Upper lobe of left lung (tissue), 6 donors: ENCODE measurements at regions not wholly inside any gene's neighbourhood (a gene's known extent, or its start where the extent isn't known, plus 50 kb on each side); places are given as distances from the start of the nearest gene placed in this dataset.

Source experiments
- ATAC-seq, 2 donors: fragments of 200-7000 bp; cut with Tn5 transposase; one replicate each; pipeline ENCODE4 v1.9.1; 2022; ENCODE audit warnings: mild to moderate bottlenecking in 2 of 2, moderate library complexity in 2 of 2; ENCODE audit not compliant: low FRiP score in 2 of 2
- DNase-seq, 2 donors: peaks; one replicate each; pipeline ENCODE4 v3.0.0-alpha.2; 2019 to 2020
- H3K27ac ChIP-seq, 4 donors: fragments of 200-600 bp; sonication (generic); one replicate each; pipeline ENCODE4 v1.5.1; 2016 to 2019
- H3K27me3 ChIP-seq, 4 donors: fragments of 200-600 bp; sonication (generic); one replicate each; pipeline ENCODE4 v1.5.1; 2017 to 2019
- H3K36me3 ChIP-seq, 4 donors: fragments of 200-600 bp; sonication (generic); one replicate each; pipeline ENCODE4 v1.5.1; 2016 to 2019
- H3K4me1 ChIP-seq, 4 donors: fragments of 200-600 bp; sonication (generic); one replicate each; pipeline ENCODE4 v1.5.1; 2018 to 2019
- H3K4me3 ChIP-seq, 4 donors: fragments of 200-600 bp; sonication (generic); one replicate each; pipeline ENCODE4 v1.5.1; 2017 to 2019; ENCODE audit warnings: mild to moderate bottlenecking in 2 of 4, moderate library complexity in 1 of 4
- H3K9me3 ChIP-seq, 4 donors: fragments of 200-600 bp; sonication (generic); one replicate each; pipeline ENCODE4 v1.5.1; 2018 to 2019
- EP300 ChIP-seq, 4 donors: sonication (generic); formaldehyde crosslinking; IDR thresholded peaks; one replicate each; pipeline ENCODE4 v1.5.1; 2017; ENCODE audit warnings: antibody characterized with exemption in 4 of 4, control low read depth in 2 of 4
- POLR2A ChIP-seq, 4 donors: fragments of 450-650 bp; IDR thresholded peaks; one replicate each; pipeline ENCODE4 v1.5.1; 2016 to 2017; ENCODE audit warnings: antibody characterized with exemption in 4 of 4, mild to moderate bottlenecking in 2 of 4
- POLR2AphosphoS5 ChIP-seq, 2 donors: sonication (generic); formaldehyde crosslinking; IDR thresholded peaks; one replicate each; pipeline ENCODE4 v1.5.1; 2017; ENCODE audit warnings: antibody characterized with exemption in 2 of 2
- WGBS, 2 donors: methylation state at CpG; one replicate each; pipeline ENCODE4 v1.1.5; 2017 to 2018; 5-methylcytosine and 5-hydroxymethylcytosine counted together
- TF ChIP-seq, protein P1 (sequence below), 6 experiments: fragments of 450-650 bp in 4 of 6; fragments of 200-600 bp in 2 of 6; sonication (generic) in 2 of 6; IDR thresholded peaks; one replicate each; pipeline ENCODE4 v1.5.1; 2016 to 2019; ENCODE audit warnings: antibody characterized with exemption in 6 of 6
- donor health status: DM: no; HTN: no; CAD: no; lungs with moderate emphysema.
- donor health status: DM: no; HTN: yes; CAD: no; lungs with severe emphysema.

DNA sequence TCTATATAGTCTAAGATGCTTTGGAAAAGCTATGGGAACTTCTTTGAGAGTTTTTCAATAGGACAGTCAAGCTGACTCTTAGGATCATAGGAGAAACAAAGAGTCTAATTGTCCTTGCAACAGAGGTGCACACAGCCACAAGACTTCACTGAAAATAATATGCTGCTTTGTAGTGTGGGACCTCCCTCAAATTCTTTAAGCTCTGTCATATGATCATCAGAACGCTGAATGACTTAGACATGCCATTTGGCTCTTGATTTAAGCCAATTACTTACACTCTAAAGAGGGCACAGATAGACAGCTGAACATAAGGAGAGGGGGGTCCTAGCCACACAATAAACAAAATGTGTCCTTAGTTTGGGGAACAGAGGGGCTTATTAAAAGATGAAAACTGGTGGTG, 818.7 kb upstream of the GJE1 start:
- no peak overlapping the region for H3K4me3 ChIP-seq
- no peak overlapping the region for H3K27ac ChIP-seq
- peaks cover 0 to 3% (median 0%) of the 10 kb centered on the region in 4 donors for H3K9me3 ChIP-seq
- H3K4me1 ChIP-seq = no peaks in the 10 kb centered on the region
- H3K36me3 ChIP-seq = no peaks in the 10 kb centered on the region
- no peaks in the 10 kb centered on the region for H3K27me3 ChIP-seq
- ATAC-seq (no peak), DNase-seq (no peak)
- TF ChIP-seq EP300 (IDR thresholded peaks at IDR 0.05) (no peak), POLR2A (IDR thresholded peaks at IDR 0.05) (no peak), POLR2AphosphoS5 (IDR thresholded peaks at IDR 0.05) (no peak)
- TF ChIP-seq, protein P1, sequence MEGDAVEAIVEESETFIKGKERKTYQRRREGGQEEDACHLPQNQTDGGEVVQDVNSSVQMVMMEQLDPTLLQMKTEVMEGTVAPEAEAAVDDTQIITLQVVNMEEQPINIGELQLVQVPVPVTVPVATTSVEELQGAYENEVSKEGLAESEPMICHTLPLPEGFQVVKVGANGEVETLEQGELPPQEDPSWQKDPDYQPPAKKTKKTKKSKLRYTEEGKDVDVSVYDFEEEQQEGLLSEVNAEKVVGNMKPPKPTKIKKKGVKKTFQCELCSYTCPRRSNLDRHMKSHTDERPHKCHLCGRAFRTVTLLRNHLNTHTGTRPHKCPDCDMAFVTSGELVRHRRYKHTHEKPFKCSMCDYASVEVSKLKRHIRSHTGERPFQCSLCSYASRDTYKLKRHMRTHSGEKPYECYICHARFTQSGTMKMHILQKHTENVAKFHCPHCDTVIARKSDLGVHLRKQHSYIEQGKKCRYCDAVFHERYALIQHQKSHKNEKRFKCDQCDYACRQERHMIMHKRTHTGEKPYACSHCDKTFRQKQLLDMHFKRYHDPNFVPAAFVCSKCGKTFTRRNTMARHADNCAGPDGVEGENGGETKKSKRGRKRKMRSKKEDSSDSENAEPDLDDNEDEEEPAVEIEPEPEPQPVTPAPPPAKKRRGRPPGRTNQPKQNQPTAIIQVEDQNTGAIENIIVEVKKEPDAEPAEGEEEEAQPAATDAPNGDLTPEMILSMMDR (IDR thresholded peaks at IDR 0.05) = no peak
- WGBS, 2 donors = 81 to 88% methylated on average over 1 of the region's 1 CpG

DNA sequence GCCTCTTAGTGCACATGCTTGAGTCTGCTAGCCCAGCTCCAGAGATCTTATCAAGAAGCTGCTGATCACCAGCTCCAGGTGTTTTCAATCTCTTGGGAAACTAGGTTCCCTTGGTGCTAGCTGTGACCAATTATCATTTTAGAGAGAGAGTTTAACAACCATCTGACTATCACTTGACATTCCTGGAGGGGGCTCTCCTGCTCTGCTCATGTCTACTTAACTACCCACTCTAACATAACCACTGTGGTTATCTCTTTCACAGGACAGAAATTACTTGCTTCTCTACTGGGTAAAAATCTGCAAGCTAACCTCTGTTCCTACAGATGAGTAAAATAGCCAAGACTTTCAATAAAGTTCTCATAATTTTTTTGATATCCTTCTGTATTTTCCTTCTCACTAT, 823.4 kb upstream of the GJE1 start:
- no peak for ATAC-seq
- no peak for DNase-seq

DNA sequence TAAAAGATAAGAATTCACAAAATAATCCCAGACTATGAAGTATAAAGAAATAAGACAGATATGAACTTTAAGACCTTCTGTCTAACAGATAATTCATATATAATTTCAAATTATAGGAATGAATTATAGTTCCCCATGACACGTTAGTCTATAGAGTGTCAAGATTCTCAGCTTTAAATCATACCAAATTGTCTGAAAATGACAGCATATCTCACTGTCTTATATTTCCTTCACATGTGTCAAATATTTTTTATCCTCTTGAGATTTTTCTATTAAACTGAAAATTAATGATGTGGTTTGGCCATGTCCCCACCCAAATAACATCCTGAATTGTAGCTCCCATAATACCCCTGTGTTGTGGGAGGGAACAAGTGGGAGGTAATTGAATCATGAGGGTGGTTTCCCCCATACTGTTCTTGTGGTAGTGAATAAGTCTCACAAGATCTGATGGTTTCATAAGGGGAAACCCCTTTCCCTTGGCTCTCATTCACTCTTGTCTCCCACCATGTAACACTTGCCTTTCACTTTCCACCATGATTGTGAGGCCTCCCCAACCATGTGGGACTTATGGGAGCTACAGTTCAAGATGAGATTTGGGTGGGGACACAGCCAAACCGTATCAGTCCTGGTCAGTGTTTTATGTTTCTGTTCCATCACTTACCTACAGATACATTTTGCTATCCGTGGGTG, 825.3 kb upstream of the GJE1 start:
- ATAC-seq = no peak
- 78 to 82% methylated on average over 3 of the region's 3 CpGs for WGBS, 2 donors
- H3K27ac ChIP-seq = no peak overlapping the region
- H3K4me1 ChIP-seq = no peaks in the 10 kb centered on the region
- TF ChIP-seq POLR2AphosphoS5 (IDR thresholded peaks at IDR 0.05) (no peak), POLR2A (IDR thresholded peaks at IDR 0.05) (no peak), EP300 (IDR thresholded peaks at IDR 0.05) (no peak)
- TF ChIP-seq, protein P1 (IDR thresholded peaks at IDR 0.05) = no peak
- no peaks in the 10 kb centered on the region for H3K9me3 ChIP-seq
- no peak overlapping the region for H3K4me3 ChIP-seq
- DNase-seq = no peak
- no peaks in the 10 kb centered on the region for H3K27me3 ChIP-seq
- H3K36me3 ChIP-seq = no peaks in the 10 kb centered on the region

More for the DNA sequence above, 823.4 kb upstream of the GJE1 start:
- Histone ChIP-seq H3K4me3 (no peak overlapping the region), H3K36me3 (no peaks in the 10 kb centered on the region), H3K27me3 (no peaks in the 10 kb centered on the region), H3K9me3 (no peaks in the 10 kb centered on the region), H3K27ac (no peak overlapping the region), H3K4me1 (no peaks in the 10 kb centered on the region)
- TF ChIP-seq, protein P1 (IDR thresholded peaks at IDR 0.05) = no peak
- TF ChIP-seq POLR2AphosphoS5 (IDR thresholded peaks at IDR 0.05) (no peak), POLR2A (IDR thresholded peaks at IDR 0.05) (no peak), EP300 (IDR thresholded peaks at IDR 0.05) (no peak)

DNA sequence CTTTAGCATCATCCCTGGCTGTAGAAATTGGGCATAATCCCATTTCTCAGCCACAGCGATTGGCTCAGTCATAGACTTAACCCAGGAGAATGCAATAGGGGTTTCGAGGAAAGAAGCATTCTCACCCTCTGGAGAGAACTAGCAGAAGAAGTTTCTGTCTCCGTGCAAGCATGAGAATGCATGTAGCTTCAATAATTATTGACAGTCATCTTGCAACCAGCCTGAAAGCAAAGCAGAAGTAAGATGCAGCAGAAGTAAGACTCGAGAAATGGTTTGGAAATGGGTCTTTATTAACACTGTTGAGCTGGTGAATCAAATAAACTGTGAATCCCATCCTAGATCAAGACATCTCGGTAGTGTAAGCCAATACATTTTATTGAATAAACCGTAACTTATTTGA, 828.8 kb upstream of the GJE1 start:
- no peak for TF ChIP-seq POLR2AphosphoS5 (IDR thresholded peaks at IDR 0.05)
- TF ChIP-seq POLR2A (IDR thresholded peaks at IDR 0.05) = no peak
- TF ChIP-seq, protein P1 (IDR thresholded peaks at IDR 0.05) = no peak
- no peak for TF ChIP-seq EP300 (IDR thresholded peaks at IDR 0.05)
- H3K4me3 ChIP-seq = no peak overlapping the region
- whole genome bisulfite sequencing, 2 donors = 90% methylated on average over 6 of the region's 6 CpGs
- no peaks in the 10 kb centered on the region for H3K9me3 ChIP-seq
- no peaks in the 10 kb centered on the region for H3K4me1 ChIP-seq
- DNase-seq (no peak), ATAC-seq (no peak)
- H3K27me3 ChIP-seq = no peaks in the 10 kb centered on the region
- no peak overlapping the region for H3K27ac ChIP-seq
- H3K36me3 ChIP-seq = no peaks in the 10 kb centered on the region

DNA sequence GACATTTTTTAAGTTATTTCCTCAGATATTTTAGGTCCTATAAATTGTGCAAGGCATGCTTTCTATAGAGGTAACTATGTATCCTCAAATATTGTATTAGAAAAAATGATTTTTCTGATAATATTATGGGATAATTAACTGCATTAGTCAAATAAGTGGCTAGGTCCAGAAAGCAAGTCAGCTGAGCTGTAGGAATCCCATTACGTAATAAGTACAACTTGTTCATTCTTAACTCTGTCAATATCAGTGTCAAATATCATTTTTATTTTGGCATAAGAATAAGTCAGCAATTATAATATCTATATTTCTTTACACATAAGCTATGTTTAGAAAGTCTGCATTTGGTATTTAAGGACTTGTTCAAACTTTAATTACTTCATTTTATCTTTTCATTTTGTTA, 830.9 kb upstream of the GJE1 start:
- TF ChIP-seq EP300 (IDR thresholded peaks at IDR 0.05) (no peak), POLR2AphosphoS5 (IDR thresholded peaks at IDR 0.05) (no peak), POLR2A (IDR thresholded peaks at IDR 0.05) (no peak)
- TF ChIP-seq, protein P1 (IDR thresholded peaks at IDR 0.05) = no peak
- H3K27me3 ChIP-seq = no peaks in the 10 kb centered on the region
- no peak overlapping the region for H3K4me3 ChIP-seq
- DNase-seq (no peak), ATAC-seq (no peak)
- H3K9me3 ChIP-seq = no peaks in the 10 kb centered on the region
- WGBS, 2 donors = 61 to 71% methylated on average over 1 of the region's 1 CpG
- H3K36me3 ChIP-seq = no peaks in the 10 kb centered on the region
- no peak overlapping the region for H3K27ac ChIP-seq
- H3K4me1 ChIP-seq = no peaks in the 10 kb centered on the region
